GM12874 (cell line): ENCODE measurements at regions not wholly inside any gene's neighbourhood (a gene's known extent, or its start where the extent isn't known, plus 50 kb on each side); places are given as distances from the start of the nearest gene placed in this dataset.

ENCODE experiments used
- CTCF ChIP-seq: IDR thresholded peaks from 2 replicates; pipeline ENCODE4 v1.5.1; 2011; ENCODE audit warnings: low read depth, mild to moderate bottlenecking, control low read depth, low read length, moderate library complexity; ENCODE audit not compliant: insufficient read depth

DNA sequence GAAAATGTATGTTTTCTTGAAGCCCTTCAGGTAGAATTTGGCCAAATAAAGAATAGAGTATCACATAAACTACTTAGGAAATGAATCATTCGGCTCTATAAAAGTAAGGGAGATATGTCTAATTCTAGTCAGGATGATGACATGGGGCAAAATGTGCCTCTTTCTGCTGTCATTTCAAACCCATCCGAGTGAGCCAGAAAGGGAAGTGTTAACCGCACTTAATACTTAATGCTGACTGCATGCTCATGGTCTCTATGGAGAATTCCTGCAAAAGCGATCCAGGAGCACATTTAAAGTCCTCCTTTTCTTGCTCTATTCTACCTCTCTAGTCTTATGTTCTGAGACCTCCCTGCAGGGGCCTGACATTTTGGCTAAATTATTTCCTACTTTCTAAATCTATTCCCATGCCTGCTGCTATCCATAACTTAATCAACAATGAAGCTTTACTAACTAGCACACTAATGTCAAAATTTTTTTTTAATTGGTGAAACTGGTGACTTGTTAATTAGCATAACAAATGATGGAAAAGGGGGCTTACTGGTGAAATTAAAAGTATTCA, 127.4 kb downstream of the CDC42EP3 start:
- no peak for TF ChIP-seq CTCF

GRCh38 chr2:37544591-37545031, 126.8 kb downstream of the CDC42EP3 start:
- no peak for TF ChIP-seq CTCF

- no peak for TF ChIP-seq CTCF
Observed at GRCh38 chr2:37549598-37549997, 121.8 kb downstream of the CDC42EP3 start.

DNA sequence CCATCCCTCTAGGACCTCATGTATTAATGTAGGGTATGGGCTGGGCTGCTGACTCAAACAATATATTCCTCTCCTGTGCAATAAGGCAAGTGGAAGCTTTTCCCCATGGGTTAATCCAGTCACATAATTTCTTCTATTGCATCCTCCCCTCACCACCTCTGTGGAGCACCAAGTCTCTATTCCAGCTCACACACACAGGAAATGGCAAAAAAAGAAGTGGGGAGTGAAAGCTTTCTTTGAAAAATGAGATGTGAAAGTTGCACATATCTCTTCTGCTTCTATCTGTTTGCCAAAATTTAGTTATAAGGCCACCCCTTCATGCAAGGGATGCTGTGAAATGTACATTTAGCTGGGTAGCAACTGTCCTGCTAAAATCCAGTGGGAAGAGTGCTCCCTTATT, 121.3 kb downstream of the CDC42EP3 start:
- no peak for TF ChIP-seq CTCF

DNA sequence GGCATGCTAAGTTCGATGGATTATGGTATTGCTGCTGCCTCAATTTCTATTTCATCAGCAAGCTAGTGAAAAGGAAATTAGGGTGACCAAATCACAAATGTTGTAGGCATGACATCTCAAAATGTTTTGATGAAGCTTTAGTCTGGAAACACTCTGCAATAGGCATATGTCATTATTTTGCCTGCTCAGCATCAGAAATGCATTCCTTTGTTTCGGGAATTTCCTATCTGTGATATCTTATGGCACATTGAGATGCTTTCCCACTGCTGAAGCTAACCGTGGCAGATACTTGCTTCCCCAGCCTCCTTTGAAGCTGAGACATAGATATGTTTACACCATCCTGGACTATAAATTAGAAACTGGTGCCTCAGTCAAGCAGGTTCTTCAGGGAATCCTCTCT, 119.7 kb downstream of the CDC42EP3 start:
- no peak for TF ChIP-seq CTCF

- TF ChIP-seq CTCF, result no peak
Observed at GRCh38 chr2:37552339-37552738, 119.1 kb downstream of the CDC42EP3 start.

- TF ChIP-seq CTCF, result no peak
Observed at GRCh38 chr2:37553411-37554154, 117.9 kb downstream of the CDC42EP3 start.
